SH-SY5Y (cell line): ENCODE measurements at regions not wholly inside any gene's neighbourhood (a gene's known extent, or its start where the extent isn't known, plus 50 kb on each side); places are given as distances from the start of the nearest gene placed in this dataset.

Experiments used
- GATA2 ChIP-seq: IDR thresholded peaks from 2 replicates; pipeline ENCODE4 v1.6.1; 2011; ENCODE audit warnings: mild to moderate bottlenecking, low read depth, low read length
- GATA3 ChIP-seq: IDR thresholded peaks from 2 replicates; pipeline ENCODE4 v1.6.1; 2011; ENCODE audit warnings: low read depth, mild to moderate bottlenecking, low read length, moderate library complexity

DNA sequence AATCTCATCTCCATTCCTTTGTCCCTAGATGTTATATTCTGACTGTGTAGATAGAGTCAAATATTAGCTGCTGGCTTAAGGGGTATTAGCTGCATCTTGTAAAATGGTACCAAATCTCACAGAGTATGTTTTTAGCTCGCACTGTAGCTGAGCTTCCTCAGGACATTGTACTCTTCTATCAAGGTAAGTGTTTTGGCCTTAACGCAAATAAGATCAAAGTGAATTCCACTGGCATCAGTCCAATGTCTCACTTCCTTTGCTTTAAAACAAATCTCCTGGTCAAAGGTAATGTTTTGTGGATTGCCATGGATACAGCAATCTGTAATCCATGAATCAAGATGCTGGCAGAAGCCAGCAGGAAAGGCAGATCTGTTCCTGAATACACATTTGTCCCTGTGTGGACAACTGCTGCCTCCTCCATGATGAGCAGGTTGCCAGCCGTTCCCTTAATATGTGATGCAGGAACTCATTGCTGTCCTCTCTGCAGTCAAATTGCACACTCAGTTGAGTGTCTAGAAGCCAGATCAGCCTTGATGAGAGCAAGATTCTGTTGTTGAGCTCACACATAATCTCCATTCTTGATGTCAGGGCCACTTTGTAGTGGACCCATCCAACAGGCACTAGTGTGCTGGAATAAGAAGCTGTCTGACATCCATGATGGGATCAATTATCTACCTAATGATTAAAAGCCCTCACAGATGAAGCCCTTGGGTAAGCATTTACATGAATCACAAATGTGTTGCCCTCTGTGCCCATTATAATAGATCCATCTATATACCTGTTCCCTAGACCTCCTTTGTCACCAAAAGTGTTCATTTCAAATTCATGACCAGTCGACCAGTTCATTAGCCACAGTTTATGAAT is 96.6 kb upstream of the AGTR1 start:
- TF ChIP-seq GATA2 (no peak), GATA3 (no peak)
